ENCODE measurements at regions not wholly inside any gene's neighbourhood (a gene's known extent, or its start where the extent isn't known, plus 50 kb on each side); places are given as distances from the start of the nearest gene placed in this dataset.

- H3K4me1 ChIP-seq = peaks cover 0 to 9% (median 0%) of the 10 kb centered on the region in 6 donors
- DNase-seq = no peak
- H3K27me3 ChIP-seq (replicated peaks in 1 of 7) = no peaks in the 10 kb centered on the region
- peaks cover 0 to 31% (median 23%) of the 10 kb centered on the region in 8 donors for H3K9me3 ChIP-seq
- no peak for TF ChIP-seq POLR2AphosphoS5 (IDR thresholded peaks at IDR 0.05)
- no peak for TF ChIP-seq CTCF (IDR thresholded peaks at IDR 0.05 in 8 of 11, conservative IDR thresholded peaks at IDR 0.05 in 3 of 11)
- no peak for TF ChIP-seq POLR2A (IDR thresholded peaks at IDR 0.05)
- H3K4me3 ChIP-seq = no peak overlapping the region
- H3K36me3 ChIP-seq = no peaks in the 10 kb centered on the region
- 67 to 87% (median 73%) methylated on average over 2 of the region's 2 CpGs for WGBS, 5 donors
- intact Hi-C loops (cut with DNase I; ENCODE audit: low total_unique reads) = no loop called here
- peak overlapping the region in 6 of 8 donors; percentile 7 to 58 (median 39) for H3K27ac ChIP-seq
Measured at GRCh38 chr4:123980736-123981300, 584.2 kb downstream of the SPRY1 start.

GRCh38 chr4:123984886-123985285 is 588.3 kb downstream of the SPRY1 start:
- H3K9me3 ChIP-seq = peaks cover 0 to 20% (median 10%) of the 10 kb centered on the region in 8 donors
- TF ChIP-seq POLR2A (IDR thresholded peaks at IDR 0.05) (no peak), POLR2AphosphoS5 (IDR thresholded peaks at IDR 0.05) (no peak), CTCF (IDR thresholded peaks at IDR 0.05 in 8 of 11, conservative IDR thresholded peaks at IDR 0.05 in 3 of 11) (no peak)
- no peaks in the 10 kb centered on the region for H3K27me3 ChIP-seq (replicated peaks in 1 of 7)
- no peak overlapping the region for H3K4me3 ChIP-seq
- DNase-seq = no peak
- H3K27ac ChIP-seq = no peak overlapping the region
- 60 to 90% (median 77%) methylated on average over 3 of the region's 3 CpGs for WGBS, 5 donors
- peaks cover 0 to 5% (median 0%) of the 10 kb centered on the region in 6 donors for H3K4me1 ChIP-seq
- H3K36me3 ChIP-seq = no peaks in the 10 kb centered on the region
- intact Hi-C loops (cut with DNase I; ENCODE audit: low total_unique reads) = no loop called here

GRCh38 chr4:123986268-123986798 is 589.7 kb downstream of the SPRY1 start:
- 46 to 72% (median 60%) methylated on average over 2 of the region's 2 CpGs for WGBS, 5 donors
- H3K27me3 ChIP-seq (replicated peaks in 1 of 7) = no peaks in the 10 kb centered on the region
- no peak for DNase-seq
- peaks cover 0 to 16% (median 10%) of the 10 kb centered on the region in 8 donors for H3K9me3 ChIP-seq
- H3K27ac ChIP-seq = peak overlapping the region in 7 of 8 donors; percentile 37 to 75 (median 65)
- H3K4me1 ChIP-seq = peaks cover 0 to 5% (median 0%) of the 10 kb centered on the region in 6 donors
- TF ChIP-seq POLR2AphosphoS5 (IDR thresholded peaks at IDR 0.05) = no peak
- TF ChIP-seq POLR2A (IDR thresholded peaks at IDR 0.05) = no peak
- no peak for TF ChIP-seq CTCF (IDR thresholded peaks at IDR 0.05 in 8 of 11, conservative IDR thresholded peaks at IDR 0.05 in 3 of 11)
- no peak overlapping the region for H3K4me3 ChIP-seq
- no peaks in the 10 kb centered on the region for H3K36me3 ChIP-seq
- intact Hi-C loops (cut with DNase I; ENCODE audit: low total_unique reads) = no loop called here

GRCh38 chr4:123987408-123987807 is 590.8 kb downstream of the SPRY1 start:
- peak; percentile 69 for DNase-seq
- Histone ChIP-seq H3K4me1 (peaks cover 0 to 5% (median 0%) of the 10 kb centered on the region in 6 donors), H3K4me3 (no peak overlapping the region), H3K27ac (peak overlapping the region in 7 of 8 donors; percentile 37 to 75 (median 65)), H3K27me3 (replicated peaks in 1 of 7) (no peaks in the 10 kb centered on the region), H3K9me3 (peaks cover 0 to 23% (median 18%) of the 10 kb centered on the region in 8 donors), H3K36me3 (no peaks in the 10 kb centered on the region)
- 47 to 61% (median 55%) methylated on average over 3 of the region's 3 CpGs for WGBS, 5 donors
- intact Hi-C loops (cut with DNase I; ENCODE audit: low total_unique reads) = no loop called here
- TF ChIP-seq POLR2AphosphoS5 (IDR thresholded peaks at IDR 0.05) (peak in 1 of 3 donors; percentile 82), CTCF (IDR thresholded peaks at IDR 0.05 in 8 of 11, conservative IDR thresholded peaks at IDR 0.05 in 3 of 11) (no peak), POLR2A (IDR thresholded peaks at IDR 0.05) (no peak)
